ENCODE measurements at regions not wholly inside any gene's neighbourhood (a gene's known extent, or its start where the extent isn't known, plus 50 kb on each side); places are given as distances from the start of the nearest gene placed in this dataset.

DNA sequence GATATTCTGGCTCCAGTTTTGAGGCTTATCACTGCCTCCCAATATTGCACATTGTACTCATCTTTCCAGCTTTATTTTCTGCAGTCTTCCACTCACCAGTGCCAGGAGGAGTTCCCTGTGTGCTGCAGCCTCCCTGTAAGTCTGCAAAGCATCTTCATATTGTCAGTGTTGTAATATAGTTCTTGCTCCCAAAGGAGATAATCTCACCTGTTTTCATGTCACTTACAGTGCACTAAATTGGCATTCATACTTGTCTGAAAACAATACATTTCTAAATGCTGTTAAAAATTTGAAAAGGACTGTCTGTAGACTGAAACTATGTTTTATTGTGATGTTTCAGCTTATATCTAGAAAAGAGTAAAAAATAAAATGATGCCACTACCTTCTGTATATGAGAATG is 146.8 kb upstream of the TMTC1 start:
- TF ChIP-seq, protein P1, sequence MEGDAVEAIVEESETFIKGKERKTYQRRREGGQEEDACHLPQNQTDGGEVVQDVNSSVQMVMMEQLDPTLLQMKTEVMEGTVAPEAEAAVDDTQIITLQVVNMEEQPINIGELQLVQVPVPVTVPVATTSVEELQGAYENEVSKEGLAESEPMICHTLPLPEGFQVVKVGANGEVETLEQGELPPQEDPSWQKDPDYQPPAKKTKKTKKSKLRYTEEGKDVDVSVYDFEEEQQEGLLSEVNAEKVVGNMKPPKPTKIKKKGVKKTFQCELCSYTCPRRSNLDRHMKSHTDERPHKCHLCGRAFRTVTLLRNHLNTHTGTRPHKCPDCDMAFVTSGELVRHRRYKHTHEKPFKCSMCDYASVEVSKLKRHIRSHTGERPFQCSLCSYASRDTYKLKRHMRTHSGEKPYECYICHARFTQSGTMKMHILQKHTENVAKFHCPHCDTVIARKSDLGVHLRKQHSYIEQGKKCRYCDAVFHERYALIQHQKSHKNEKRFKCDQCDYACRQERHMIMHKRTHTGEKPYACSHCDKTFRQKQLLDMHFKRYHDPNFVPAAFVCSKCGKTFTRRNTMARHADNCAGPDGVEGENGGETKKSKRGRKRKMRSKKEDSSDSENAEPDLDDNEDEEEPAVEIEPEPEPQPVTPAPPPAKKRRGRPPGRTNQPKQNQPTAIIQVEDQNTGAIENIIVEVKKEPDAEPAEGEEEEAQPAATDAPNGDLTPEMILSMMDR (IDR thresholded peaks at IDR 0.05; ENCODE audit: extremely low read depth, insufficient read depth, missing control alignments), result no peak
- in situ Hi-C loops (cut with MboI; ENCODE audit: low pct_unique_long_range_greater_than_20kb, low sequenced_read_pairs, unreplicated experiment), result no loop called here
- no peak for DNase-seq (ENCODE audit: low spot score)

DNA sequence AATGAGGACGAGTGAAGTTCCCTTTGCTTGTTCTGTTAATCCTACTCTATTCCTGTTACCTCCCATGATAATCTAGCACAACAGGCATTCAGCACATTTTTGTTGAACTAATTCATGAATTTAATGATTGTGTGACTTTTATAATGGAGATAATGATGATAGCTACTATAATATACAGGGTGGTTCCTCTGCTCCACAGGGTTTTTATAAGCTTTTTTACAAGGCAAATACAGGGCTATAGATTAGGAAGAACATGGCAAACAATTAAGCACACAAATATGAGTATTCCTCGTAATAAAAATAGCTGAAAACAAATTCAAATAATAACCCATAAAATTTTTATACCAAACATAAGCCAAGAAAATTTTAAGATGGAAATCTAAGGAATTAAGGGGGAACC is 145.6 kb upstream of the TMTC1 start:
- TF ChIP-seq, protein P1 (IDR thresholded peaks at IDR 0.05; ENCODE audit: extremely low read depth, insufficient read depth, missing control alignments), result no peak
- DNase-seq (ENCODE audit: low spot score), result no peak
- in situ Hi-C loops (cut with MboI; ENCODE audit: low pct_unique_long_range_greater_than_20kb, low sequenced_read_pairs, unreplicated experiment), result no loop called here

DNA sequence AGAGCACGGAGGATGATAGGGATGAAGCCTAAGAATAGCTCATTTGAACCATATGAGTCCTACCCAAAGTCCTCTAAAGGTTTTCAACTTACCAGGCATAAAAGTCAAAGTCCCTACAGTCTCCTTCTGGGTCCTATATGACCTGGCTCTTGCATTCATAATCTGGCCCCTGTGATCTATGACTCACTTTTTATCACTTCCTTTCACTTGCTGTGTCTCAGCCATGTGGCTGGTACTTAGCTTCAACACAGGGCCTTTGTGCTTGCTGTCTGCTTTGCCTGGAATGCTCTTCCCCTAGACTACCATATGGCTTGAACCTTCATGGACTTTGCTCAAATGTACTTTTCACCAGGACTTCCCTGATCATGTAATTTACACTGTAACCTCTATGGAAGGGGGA is 137.6 kb upstream of the TMTC1 start:
- no peak for DNase-seq (ENCODE audit: low spot score)
- in situ Hi-C loops (cut with MboI; ENCODE audit: low pct_unique_long_range_greater_than_20kb, low sequenced_read_pairs, unreplicated experiment), result no loop called here
- TF ChIP-seq, protein P1 (IDR thresholded peaks at IDR 0.05; ENCODE audit: extremely low read depth, insufficient read depth, missing control alignments), result no peak

DNA sequence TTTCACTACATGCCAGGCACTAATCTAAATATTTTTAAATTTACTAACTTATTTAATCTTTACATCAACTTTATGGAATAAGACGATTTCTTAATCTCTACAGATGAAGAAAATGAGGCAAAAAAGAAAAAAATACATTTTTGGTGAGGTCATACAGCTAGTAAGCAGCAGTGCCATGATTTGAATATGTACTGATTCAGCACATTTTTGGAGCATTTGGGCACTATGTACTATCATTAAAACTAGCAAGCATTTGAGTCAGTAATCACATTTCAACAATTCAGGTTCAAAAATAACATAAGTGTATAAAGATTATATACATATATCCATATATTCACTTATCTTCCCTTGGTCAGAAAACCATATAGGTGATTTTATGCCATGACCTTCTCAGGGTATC is 124.4 kb upstream of the TMTC1 start:
- DNase-seq (ENCODE audit: low spot score), result no peak
- in situ Hi-C loops (cut with MboI; ENCODE audit: low pct_unique_long_range_greater_than_20kb, low sequenced_read_pairs, unreplicated experiment), result no loop called here
- TF ChIP-seq, protein P1 (IDR thresholded peaks at IDR 0.05; ENCODE audit: extremely low read depth, insufficient read depth, missing control alignments), result no peak

DNA sequence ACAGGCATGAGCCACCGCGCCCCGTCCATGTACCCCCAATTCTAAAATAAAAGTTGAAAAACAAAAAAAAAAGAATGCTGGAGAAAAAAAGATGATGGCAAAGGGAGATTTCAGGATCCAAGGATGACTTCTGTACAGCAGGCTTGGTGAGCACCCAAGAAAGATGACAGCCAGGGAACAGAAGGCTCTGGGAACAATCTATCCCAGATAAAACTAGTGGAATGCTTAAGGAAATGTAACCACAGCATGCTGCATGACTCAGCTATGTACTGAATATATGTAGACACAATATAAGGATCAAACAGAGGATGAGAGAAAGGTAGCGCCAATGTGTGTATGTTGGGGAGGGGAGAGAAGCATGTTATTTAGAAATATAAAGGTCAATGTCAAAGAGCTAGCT is 123.7 kb upstream of the TMTC1 start:
- in situ Hi-C loops (cut with MboI; ENCODE audit: low pct_unique_long_range_greater_than_20kb, low sequenced_read_pairs, unreplicated experiment), result no loop called here
- no peak for DNase-seq (ENCODE audit: low spot score)
- TF ChIP-seq, protein P1 (IDR thresholded peaks at IDR 0.05; ENCODE audit: extremely low read depth, insufficient read depth, missing control alignments), result no peak

DNA sequence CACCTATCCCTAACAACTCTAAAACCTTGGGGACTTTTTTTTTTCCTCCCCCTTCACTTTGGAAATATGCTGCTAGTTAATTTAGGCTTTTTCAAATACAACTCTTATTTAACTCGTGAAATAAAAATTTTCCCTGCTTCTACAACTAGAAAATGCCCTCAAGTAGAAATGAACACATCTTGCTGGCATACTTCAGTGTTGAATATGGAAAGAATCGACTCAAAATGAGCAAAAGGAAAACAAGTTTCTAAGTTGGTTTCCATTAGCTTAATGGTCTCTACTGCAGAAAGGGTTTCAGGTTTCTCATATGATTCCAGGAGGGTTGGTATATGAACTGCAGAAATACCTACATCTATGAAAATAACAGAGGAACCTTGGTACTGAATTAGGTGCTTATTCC is 118.3 kb upstream of the TMTC1 start:
- TF ChIP-seq, protein P1 (IDR thresholded peaks at IDR 0.05; ENCODE audit: extremely low read depth, insufficient read depth, missing control alignments), result no peak
- DNase-seq (ENCODE audit: low spot score), result no peak
- in situ Hi-C loops (cut with MboI; ENCODE audit: low pct_unique_long_range_greater_than_20kb, low sequenced_read_pairs, unreplicated experiment), result no loop called here

DNA sequence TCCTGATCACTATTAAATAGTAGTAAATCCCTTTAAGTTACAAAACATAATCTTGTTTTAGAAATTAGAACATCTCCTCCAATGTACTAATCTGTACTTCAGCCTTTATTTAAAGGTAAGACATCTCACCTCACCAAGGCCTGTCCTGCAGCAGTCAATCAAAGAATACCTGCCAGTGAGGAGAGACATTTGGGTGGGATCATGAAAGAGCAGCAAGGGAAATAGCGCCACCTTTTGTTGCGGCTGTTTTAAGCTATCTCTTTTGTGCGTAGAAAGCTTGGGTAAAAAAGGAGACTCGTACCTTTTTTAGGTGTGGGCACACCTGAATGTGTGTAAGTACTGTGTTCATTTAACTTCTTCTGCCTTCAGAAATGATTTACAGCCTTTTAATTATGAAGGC is 117.8 kb upstream of the TMTC1 start:
- in situ Hi-C loops (cut with MboI; ENCODE audit: low pct_unique_long_range_greater_than_20kb, low sequenced_read_pairs, unreplicated experiment), result no loop called here
- TF ChIP-seq, protein P1 (IDR thresholded peaks at IDR 0.05; ENCODE audit: extremely low read depth, insufficient read depth, missing control alignments), result no peak
- DNase-seq (ENCODE audit: low spot score), result no peak

Data from GM13977 (cell line).